Neural progenitor cell (in vitro differentiated cells): ENCODE measurements at regions not wholly inside any gene's neighbourhood (a gene's known extent, or its start where the extent isn't known, plus 50 kb on each side); places are given as distances from the start of the nearest gene placed in this dataset.

Experiments used
- DNase-seq: peaks from one replicate; pipeline ENCODE4 v3.0.0-alpha.2; 2016; ENCODE audit warnings: low spot score
- H2AFZ ChIP-seq: fragments of 200-600 bp; sonication (generic); replicated peaks from 2 replicates; pipeline ENCODE4 v1.6.1; 2016; ENCODE audit warnings: antibody characterized with exemption
- H3F3A ChIP-seq: fragments of 200-600 bp; sonication (generic); 2 replicates; pipeline ENCODE4 v1.6.1; 2016; ENCODE audit warnings: antibody characterized with exemption, low read depth
- H3K27ac ChIP-seq: fragments of 200-600 bp; sonication (generic); 2 replicates; pipeline ENCODE4 v1.5.1; 2016; ENCODE audit warnings: mild to moderate bottlenecking
- H3K27me3 ChIP-seq: fragments of 200-600 bp; sonication (generic); 2 replicates; pipeline ENCODE4 v1.6.1; 2016; ENCODE audit warnings: mild to moderate bottlenecking, moderate library complexity
- H3K36me3 ChIP-seq: fragments of 200-600 bp; sonication (generic); 2 replicates; pipeline ENCODE4 v1.5.1; 2016
- H3K4me1 ChIP-seq: fragments of 200-600 bp; sonication (generic); 2 replicates; pipeline ENCODE4 v1.6.1; 2016; ENCODE audit warnings: mixed run types
- H3K4me2 ChIP-seq: fragments of 200-600 bp; sonication (generic); 2 replicates; pipeline ENCODE4 v1.6.1; 2016
- H3K4me3 ChIP-seq: fragments of 200-600 bp; sonication (generic); 2 replicates; pipeline ENCODE4 v1.5.1; 2016
- H3K79me2 ChIP-seq: fragments of 200-600 bp; sonication (generic); 2 replicates; pipeline ENCODE4 v1.6.1; 2016; ENCODE audit warnings: low read depth
- H3K9ac ChIP-seq: fragments of 200-600 bp; sonication (generic); 2 replicates; pipeline ENCODE4 v1.6.1; 2016
- H3K9me3 ChIP-seq: fragments of 200-600 bp; sonication (generic); 2 replicates; pipeline ENCODE4 v1.5.1; 2016; ENCODE audit warnings: low read depth
- H4K20me1 ChIP-seq: fragments of 200-600 bp; sonication (generic); 2 replicates; pipeline ENCODE4 v1.6.1; 2016; ENCODE audit warnings: low read depth
- H3K27ac Mint-ChIP-seq: 3 replicates; pipeline ENCODE4 v1.8.0; 2021; ENCODE audit warnings: mixed read lengths
- H3K27me3 Mint-ChIP-seq: 2 replicates; pipeline ENCODE4 v1.8.0; 2022; ENCODE audit warnings: low read depth, mild to moderate bottlenecking, inconsistent platforms, moderate library complexity, mixed read lengths; ENCODE audit not compliant: insufficient read depth
- H3K36me3 Mint-ChIP-seq: 3 replicates; pipeline ENCODE4 v1.8.0; 2021; ENCODE audit warnings: mixed read lengths
- H3K4me1 Mint-ChIP-seq: 3 replicates; pipeline ENCODE4 v1.8.0; 2021; ENCODE audit warnings: mixed read lengths
- H3K4me3 Mint-ChIP-seq: 3 replicates; pipeline ENCODE4 v1.8.0; 2021; ENCODE audit warnings: mild to moderate bottlenecking, moderate library complexity, mixed read lengths
- H3K9me3 Mint-ChIP-seq: 3 replicates; pipeline ENCODE4 v1.8.0; 2020; ENCODE audit warnings: mixed read lengths
- EZH2 ChIP-seq: fragments of 200-600 bp; sonication (generic); IDR thresholded peaks from 2 replicates; pipeline ENCODE4 v1.6.1; 2017; ENCODE audit warnings: antibody characterized with exemption, mild to moderate bottlenecking, moderate library complexity
- EZH2phosphoT487 ChIP-seq: fragments of 200-600 bp; sonication (generic); IDR thresholded peaks from 2 replicates; pipeline ENCODE4 v1.6.1; 2017; ENCODE audit warnings: antibody characterized with exemption
- TF ChIP-seq, protein P1 (sequence below): fragments of 200-600 bp; sonication (generic); IDR thresholded peaks from 2 replicates; pipeline ENCODE4 v1.5.1; 2017; ENCODE audit warnings: antibody characterized with exemption, mild to moderate bottlenecking

DNA sequence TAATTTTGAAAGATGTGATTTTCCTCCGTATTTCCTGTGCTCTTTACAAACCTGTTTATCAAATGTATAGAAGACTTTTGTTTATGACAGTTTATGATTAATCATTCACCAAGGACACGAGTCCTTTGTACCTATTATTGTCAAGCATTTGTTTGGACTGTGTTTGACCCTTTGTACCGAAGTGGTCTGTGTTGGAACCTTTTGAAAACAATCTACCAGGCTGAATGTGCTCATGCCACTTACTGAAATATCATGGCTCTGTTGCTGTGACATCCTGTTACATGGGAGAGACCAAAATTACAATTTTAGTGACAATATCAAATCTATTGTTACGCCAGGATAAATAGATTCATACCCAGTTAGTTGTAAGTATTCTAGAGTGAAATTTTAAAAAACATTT lies 193.6 kb downstream of the IRS2 start:
- Mint-ChIP-seq H3K27ac (no peak overlapping the region), H3K36me3 (no peaks in the 10 kb centered on the region), H3K9me3 (no peaks in the 10 kb centered on the region), H3K4me3 (no peak overlapping the region), H3K27me3 (peaks cover 4% of the 10 kb centered on the region), H3K4me1 (no peaks in the 10 kb centered on the region)
- H3K4me3 ChIP-seq: no peak overlapping the region
- H3F3A ChIP-seq: no peaks in the 10 kb centered on the region
- no peak overlapping the region for H3K27ac ChIP-seq
- DNase-seq: no peak
- H2AFZ ChIP-seq: no peak overlapping the region
- TF ChIP-seq EZH2: no peak
- no peak for TF ChIP-seq EZH2phosphoT487
- TF ChIP-seq, protein P1, sequence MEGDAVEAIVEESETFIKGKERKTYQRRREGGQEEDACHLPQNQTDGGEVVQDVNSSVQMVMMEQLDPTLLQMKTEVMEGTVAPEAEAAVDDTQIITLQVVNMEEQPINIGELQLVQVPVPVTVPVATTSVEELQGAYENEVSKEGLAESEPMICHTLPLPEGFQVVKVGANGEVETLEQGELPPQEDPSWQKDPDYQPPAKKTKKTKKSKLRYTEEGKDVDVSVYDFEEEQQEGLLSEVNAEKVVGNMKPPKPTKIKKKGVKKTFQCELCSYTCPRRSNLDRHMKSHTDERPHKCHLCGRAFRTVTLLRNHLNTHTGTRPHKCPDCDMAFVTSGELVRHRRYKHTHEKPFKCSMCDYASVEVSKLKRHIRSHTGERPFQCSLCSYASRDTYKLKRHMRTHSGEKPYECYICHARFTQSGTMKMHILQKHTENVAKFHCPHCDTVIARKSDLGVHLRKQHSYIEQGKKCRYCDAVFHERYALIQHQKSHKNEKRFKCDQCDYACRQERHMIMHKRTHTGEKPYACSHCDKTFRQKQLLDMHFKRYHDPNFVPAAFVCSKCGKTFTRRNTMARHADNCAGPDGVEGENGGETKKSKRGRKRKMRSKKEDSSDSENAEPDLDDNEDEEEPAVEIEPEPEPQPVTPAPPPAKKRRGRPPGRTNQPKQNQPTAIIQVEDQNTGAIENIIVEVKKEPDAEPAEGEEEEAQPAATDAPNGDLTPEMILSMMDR: no peak
- no peaks in the 10 kb centered on the region for H3K4me1 ChIP-seq
- H3K79me2 ChIP-seq: no peaks in the 10 kb centered on the region
- no peaks in the 10 kb centered on the region for H3K9me3 ChIP-seq
- no peak overlapping the region for H3K9ac ChIP-seq
- no peaks in the 10 kb centered on the region for H4K20me1 ChIP-seq
- no peaks in the 10 kb centered on the region for H3K36me3 ChIP-seq
- no peaks in the 10 kb centered on the region for H3K27me3 ChIP-seq
- H3K4me2 ChIP-seq: no peak overlapping the region

DNA sequence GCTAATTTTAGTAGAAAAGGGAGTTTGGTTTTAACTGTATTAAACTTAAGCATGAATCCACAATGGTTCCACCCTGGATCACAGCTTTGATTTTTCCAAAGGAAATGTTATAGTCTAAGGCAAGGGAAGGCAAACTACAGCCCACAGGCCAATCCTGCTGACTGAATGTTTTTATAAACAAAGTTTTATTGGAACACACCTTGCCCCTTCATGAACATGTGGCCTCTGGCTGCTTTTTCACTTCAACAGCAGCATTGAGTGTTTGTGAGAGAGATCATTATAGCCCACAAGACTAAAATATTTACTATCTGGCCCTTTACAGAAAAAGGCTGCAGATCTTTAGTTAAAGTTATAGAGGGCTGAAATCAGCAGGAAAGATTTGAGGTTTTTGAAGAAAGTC lies 198.7 kb downstream of the IRS2 start:
- Histone ChIP-seq H3K9ac (no peak overlapping the region), H3K27ac (no peak overlapping the region), H3F3A (no peaks in the 10 kb centered on the region), H4K20me1 (no peaks in the 10 kb centered on the region), H3K36me3 (no peaks in the 10 kb centered on the region), H2AFZ (no peak overlapping the region), H3K4me3 (no peak overlapping the region), H3K79me2 (no peaks in the 10 kb centered on the region), H3K27me3 (no peaks in the 10 kb centered on the region), H3K4me2 (no peak overlapping the region), H3K4me1 (peaks cover 6% of the 10 kb centered on the region), H3K9me3 (no peaks in the 10 kb centered on the region)
- H3K9me3 Mint-ChIP-seq: no peaks in the 10 kb centered on the region
- H3K27ac Mint-ChIP-seq: no peak overlapping the region
- no peak overlapping the region for H3K4me3 Mint-ChIP-seq
- TF ChIP-seq EZH2 (no peak), EZH2phosphoT487 (no peak)
- TF ChIP-seq, protein P1: no peak
- peaks cover 4% of the 10 kb centered on the region for H3K27me3 Mint-ChIP-seq
- H3K36me3 Mint-ChIP-seq: no peaks in the 10 kb centered on the region
- no peak for DNase-seq
- no peaks in the 10 kb centered on the region for H3K4me1 Mint-ChIP-seq

DNA sequence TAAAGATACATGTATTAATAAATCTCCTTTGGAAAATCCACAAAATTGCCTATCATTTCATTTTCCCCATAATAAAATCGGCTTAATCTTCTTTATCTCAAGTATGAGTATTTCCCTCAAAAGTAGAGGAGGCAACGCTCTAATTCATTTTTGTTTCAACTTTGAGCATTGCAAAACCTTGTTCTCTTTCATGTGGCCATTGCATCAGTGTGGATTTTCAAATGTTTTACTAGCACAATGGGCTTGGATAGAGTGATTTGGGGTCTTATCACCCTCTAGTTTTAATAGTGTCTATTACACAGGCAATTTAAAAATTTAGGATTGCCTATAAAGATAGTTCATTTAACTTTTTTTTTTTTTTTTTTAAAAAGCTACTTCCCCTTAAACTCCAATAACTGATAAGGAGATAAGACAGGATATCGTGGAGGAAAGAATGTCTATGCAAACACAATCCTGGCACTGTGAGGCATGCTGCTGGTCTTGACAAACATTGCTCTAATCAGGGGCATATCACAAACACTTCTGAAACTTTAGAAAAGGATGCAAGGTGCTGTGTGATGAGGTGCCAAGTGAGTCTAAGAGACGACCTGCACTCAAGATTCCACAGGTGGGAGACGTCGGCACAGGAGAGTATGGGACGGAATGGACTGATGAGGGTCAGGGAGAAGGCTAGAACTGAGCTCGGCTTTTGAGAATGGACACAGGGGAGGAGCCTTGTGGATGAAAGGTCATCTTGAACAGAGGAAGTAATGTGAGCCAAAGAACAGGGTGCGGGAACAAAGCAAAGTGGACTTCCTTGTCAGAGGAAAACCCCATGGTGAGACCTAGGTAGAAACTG lies 199.7 kb downstream of the IRS2 start:
- Histone ChIP-seq H3K4me1 (peaks cover 6% of the 10 kb centered on the region), H4K20me1 (no peaks in the 10 kb centered on the region), H3K27me3 (no peaks in the 10 kb centered on the region), H3K9ac (no peak overlapping the region), H3K4me3 (no peak overlapping the region), H3K9me3 (no peaks in the 10 kb centered on the region), H3K27ac (no peak overlapping the region), H3K36me3 (no peaks in the 10 kb centered on the region), H3K4me2 (no peak overlapping the region), H2AFZ (no peak overlapping the region), H3K79me2 (no peaks in the 10 kb centered on the region), H3F3A (no peaks in the 10 kb centered on the region)
- H3K27ac Mint-ChIP-seq: no peak overlapping the region
- DNase-seq: no peak
- H3K9me3 Mint-ChIP-seq: no peaks in the 10 kb centered on the region
- no peak for TF ChIP-seq EZH2
- TF ChIP-seq EZH2phosphoT487: no peak
- TF ChIP-seq, protein P1: no peak
- no peak overlapping the region for H3K4me3 Mint-ChIP-seq
- peaks cover 6% of the 10 kb centered on the region for H3K27me3 Mint-ChIP-seq
- no peaks in the 10 kb centered on the region for H3K4me1 Mint-ChIP-seq
- no peaks in the 10 kb centered on the region for H3K36me3 Mint-ChIP-seq
